ENCODE measurements at regions not wholly inside any gene's neighbourhood (a gene's known extent, or its start where the extent isn't known, plus 50 kb on each side); places are given as distances from the start of the nearest gene placed in this dataset.

GRCh38 chr5:30846171-30846570, 347.3 kb upstream of the CDH6 start:
- TF ChIP-seq CTCF (IDR thresholded peaks at IDR 0.05; ENCODE audit: insufficient read depth, low read length, severe bottlenecking): no peak
- FAIRE-seq (no peak), DNase-seq (ENCODE audit: low read depth) (peak; percentile 27)
- H3K4me3 ChIP-seq (ENCODE audit: low read depth, low read length): no peak overlapping the region
- H3K27me3 ChIP-seq (ENCODE audit: control insufficient read depth, insufficient read depth, low read length): no peaks in the 10 kb centered on the region
- H3K36me3 ChIP-seq (ENCODE audit: control insufficient read depth, insufficient read depth, low read length): no peaks in the 10 kb centered on the region

- TF ChIP-seq CTCF (IDR thresholded peaks at IDR 0.05; ENCODE audit: insufficient read depth, low read length, severe bottlenecking): no peak
- no peak for FAIRE-seq
Observed at GRCh38 chr5:30845194-30845593, 348.3 kb upstream of the CDH6 start.

GRCh38 chr5:30843541-30843940, 349.9 kb upstream of the CDH6 start:
- Histone ChIP-seq H3K4me3 (ENCODE audit: low read depth, low read length) (no peak overlapping the region), H3K27me3 (ENCODE audit: control insufficient read depth, insufficient read depth, low read length) (no peaks in the 10 kb centered on the region), H3K36me3 (ENCODE audit: control insufficient read depth, insufficient read depth, low read length) (no peaks in the 10 kb centered on the region)
- TF ChIP-seq CTCF (IDR thresholded peaks at IDR 0.05; ENCODE audit: insufficient read depth, low read length, severe bottlenecking): no peak
- DNase-seq (ENCODE audit: low read depth): no peak
- FAIRE-seq: no peak

More at GRCh38 chr5:30845194-30845593, 348.3 kb upstream of the CDH6 start:
- H3K36me3 ChIP-seq (ENCODE audit: control insufficient read depth, insufficient read depth, low read length): no peaks in the 10 kb centered on the region
- H3K27me3 ChIP-seq (ENCODE audit: control insufficient read depth, insufficient read depth, low read length): no peaks in the 10 kb centered on the region
- DNase-seq (ENCODE audit: low read depth): no peak
- H3K4me3 ChIP-seq (ENCODE audit: low read depth, low read length): no peak overlapping the region

- DNase-seq (ENCODE audit: low read depth) (no peak), FAIRE-seq (no peak)
- Histone ChIP-seq H3K4me3 (ENCODE audit: low read depth, low read length) (no peak overlapping the region), H3K27me3 (ENCODE audit: control insufficient read depth, insufficient read depth, low read length) (no peaks in the 10 kb centered on the region), H3K36me3 (ENCODE audit: control insufficient read depth, insufficient read depth, low read length) (no peaks in the 10 kb centered on the region)
- TF ChIP-seq CTCF (IDR thresholded peaks at IDR 0.05; ENCODE audit: insufficient read depth, low read length, severe bottlenecking): no peak
Observed at GRCh38 chr5:30839956-30840355, 353.5 kb upstream of the CDH6 start.

GRCh38 chr5:30838936-30839496, 354.5 kb upstream of the CDH6 start:
- Histone ChIP-seq H3K36me3 (ENCODE audit: control insufficient read depth, insufficient read depth, low read length) (no peaks in the 10 kb centered on the region), H3K27me3 (ENCODE audit: control insufficient read depth, insufficient read depth, low read length) (no peaks in the 10 kb centered on the region), H3K4me3 (ENCODE audit: low read depth, low read length) (no peak overlapping the region)
- DNase-seq (ENCODE audit: low read depth): no peak
- TF ChIP-seq CTCF (IDR thresholded peaks at IDR 0.05; ENCODE audit: insufficient read depth, low read length, severe bottlenecking): no peak
- FAIRE-seq: no peak

- no peak overlapping the region for H3K4me3 ChIP-seq (ENCODE audit: low read depth, low read length)
- no peaks in the 10 kb centered on the region for H3K27me3 ChIP-seq (ENCODE audit: control insufficient read depth, insufficient read depth, low read length)
- no peak for TF ChIP-seq CTCF (IDR thresholded peaks at IDR 0.05; ENCODE audit: insufficient read depth, low read length, severe bottlenecking)
- no peaks in the 10 kb centered on the region for H3K36me3 ChIP-seq (ENCODE audit: control insufficient read depth, insufficient read depth, low read length)
- DNase-seq (ENCODE audit: low read depth) (no peak), FAIRE-seq (no peak)
Observed at GRCh38 chr5:30832519-30832918, 361.0 kb upstream of the CDH6 start.
